ENCODE measurements at regions not wholly inside any gene's neighbourhood (a gene's known extent, or its start where the extent isn't known, plus 50 kb on each side); places are given as distances from the start of the nearest gene placed in this dataset.

DNA sequence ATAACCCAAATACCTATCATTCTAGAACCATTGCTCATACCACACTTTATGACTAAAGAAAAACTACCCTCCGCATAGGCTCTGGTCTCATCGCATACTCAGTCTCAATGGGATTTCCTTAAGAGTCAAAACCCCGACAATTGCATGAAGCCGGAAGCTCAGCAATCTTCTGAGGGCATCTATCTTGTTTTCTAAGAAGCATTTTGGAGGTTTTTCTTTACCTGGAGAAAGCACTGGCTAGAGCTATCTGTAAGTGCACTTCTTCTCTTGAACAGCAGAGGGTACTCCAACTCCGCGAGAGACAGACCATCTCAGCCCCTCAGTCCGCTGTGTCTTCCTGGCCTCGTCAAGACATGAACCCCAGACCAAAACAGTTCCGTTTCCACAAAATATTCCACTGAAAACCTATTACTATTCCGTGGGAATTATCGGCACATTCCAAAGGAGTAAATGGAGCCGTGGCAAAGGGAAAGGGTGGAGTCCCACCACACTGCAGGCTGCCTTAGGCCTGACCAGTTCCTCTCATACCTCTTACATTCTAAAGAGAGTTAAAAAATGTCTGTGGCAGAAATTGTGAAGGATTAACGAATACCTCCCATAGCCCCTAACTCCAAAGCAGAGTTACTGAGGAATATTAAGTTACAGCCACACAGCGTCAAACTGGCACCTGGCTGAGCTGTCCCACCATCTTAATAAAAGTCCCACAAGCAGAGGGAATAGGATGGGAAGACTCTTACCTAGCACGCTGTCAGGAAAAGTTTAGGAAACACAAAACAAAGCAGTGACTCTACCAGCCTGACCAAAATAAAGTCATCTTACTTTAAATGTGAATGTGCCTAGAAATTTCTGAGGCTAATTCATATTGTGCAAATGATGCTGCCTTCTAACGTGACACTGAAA lies 325.6 kb upstream of the VRK2 start:
- CTCF ChIA-PET, result interaction anchor here (0.6 to 2.1 kb wide), 17 partner anchors 8 to 960 kb away, joined by 3 to 17 read pairs (median 4); no protein-coding TSS in a partner anchor

More for the DNA sequence above, 325.6 kb upstream of the VRK2 start:
- Histone ChIP-seq H3K4me2 (ENCODE audit: insufficient read depth, low read length) (peak overlapping the region; percentile 15), H3K9me1 (replicated peaks; ENCODE audit: control insufficient read depth, extremely low read depth, insufficient read depth, low read length) (no peaks in the 10 kb centered on the region), H4K20me1 (replicated peaks; ENCODE audit: control insufficient read depth, extremely low read depth, insufficient read depth, low read length) (no peaks in the 10 kb centered on the region), H3K4me3 (replicated peaks in 1 of 3; ENCODE audit: insufficient read depth in 1 of 3, low read depth in 1 of 3, low read length in 3 of 3) (no peak overlapping the region), H3K9me3 (replicated peaks; ENCODE audit: control insufficient read depth, insufficient read depth, low read length) (no peaks in the 10 kb centered on the region), H2AFZ (ENCODE audit: low read depth, low read length) (peak overlapping the region; percentile 17), H3K27ac (ENCODE audit: insufficient read depth, low read depth, low read length) (no peak overlapping the region), H3K36me3 (ENCODE audit: control insufficient read depth in 2 of 2, extremely low read depth in 1 of 2, insufficient read depth in 2 of 2, low read length in 2 of 2) (no peaks in the 10 kb centered on the region), H3K9ac (replicated peaks; ENCODE audit: extremely low read depth, insufficient read depth, low read length) (no peak overlapping the region), H3K4me1 (ENCODE audit: control insufficient read depth, extremely low read depth, insufficient read depth, low read length) (no peaks in the 10 kb centered on the region), H3K27me3 (ENCODE audit: control insufficient read depth in 2 of 2, insufficient read depth in 2 of 2, low read length in 2 of 2) (no peaks in the 10 kb centered on the region), H3K79me2 (ENCODE audit: control insufficient read depth, insufficient read depth, low read length) (no peaks in the 10 kb centered on the region)
- POLR2A ChIA-PET, result no interaction called here
- dilution Hi-C loops (cut with MboI; ENCODE audit: extremely low pct_ligation_motif_present, low sequenced_read_pairs), result no loop called here
- FAIRE-seq (peak; percentile 58), DNase-seq (ENCODE audit: low read depth, low spot score) (peak; percentile 61)
- TF ChIP-seq EZH2 (IDR thresholded peaks at IDR 0.05; ENCODE audit: borderline replicate concordance, low read depth, low read length, severe bottlenecking), result no peak
- TF ChIP-seq, protein P1, sequence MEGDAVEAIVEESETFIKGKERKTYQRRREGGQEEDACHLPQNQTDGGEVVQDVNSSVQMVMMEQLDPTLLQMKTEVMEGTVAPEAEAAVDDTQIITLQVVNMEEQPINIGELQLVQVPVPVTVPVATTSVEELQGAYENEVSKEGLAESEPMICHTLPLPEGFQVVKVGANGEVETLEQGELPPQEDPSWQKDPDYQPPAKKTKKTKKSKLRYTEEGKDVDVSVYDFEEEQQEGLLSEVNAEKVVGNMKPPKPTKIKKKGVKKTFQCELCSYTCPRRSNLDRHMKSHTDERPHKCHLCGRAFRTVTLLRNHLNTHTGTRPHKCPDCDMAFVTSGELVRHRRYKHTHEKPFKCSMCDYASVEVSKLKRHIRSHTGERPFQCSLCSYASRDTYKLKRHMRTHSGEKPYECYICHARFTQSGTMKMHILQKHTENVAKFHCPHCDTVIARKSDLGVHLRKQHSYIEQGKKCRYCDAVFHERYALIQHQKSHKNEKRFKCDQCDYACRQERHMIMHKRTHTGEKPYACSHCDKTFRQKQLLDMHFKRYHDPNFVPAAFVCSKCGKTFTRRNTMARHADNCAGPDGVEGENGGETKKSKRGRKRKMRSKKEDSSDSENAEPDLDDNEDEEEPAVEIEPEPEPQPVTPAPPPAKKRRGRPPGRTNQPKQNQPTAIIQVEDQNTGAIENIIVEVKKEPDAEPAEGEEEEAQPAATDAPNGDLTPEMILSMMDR (IDR thresholded peaks at IDR 0.05; ENCODE audit: extremely low read depth in 1 of 2, insufficient read depth in 1 of 2, low read depth in 1 of 2, low read length in 2 of 2), result peak; percentile 65 to 80
- no TSS peak for BruUV-seq (replicated peaks)
- intact Hi-C loops (cut with micrococcal nuclease), result no loop called here

All from endothelial cell of umbilical vein (primary cell).